HG03108 (cell line): ENCODE measurements at regions not wholly inside any gene's neighbourhood (a gene's known extent, or its start where the extent isn't known, plus 50 kb on each side); places are given as distances from the start of the nearest gene placed in this dataset.
"Not testable (repeated sequence)": the region's sequence is repeated elsewhere in the genome, so short reads cannot be mapped to it uniquely, and the experiment has no call there.

Experiments used
- ATAC-seq: cut with Tn5 transposase; IDR thresholded peaks from one replicate; pipeline ENCODE4 v1.9.1; 2021; ENCODE audit warnings: moderate library complexity; ENCODE audit not compliant: unreplicated experiment

- ATAC-seq = no peak
Measured at GRCh38 chr14:105909046-105909827, 382.9 kb downstream of the TMEM121 start.

GRCh38 chr14:105909828-105910120 is 383.4 kb downstream of the TMEM121 start:
- not testable (repeated sequence) for ATAC-seq

- ATAC-seq = no peak
Measured at GRCh38 chr14:105910426-105910825, 384.0 kb downstream of the TMEM121 start.

GRCh38 chr14:105911006-105911847 is 384.8 kb downstream of the TMEM121 start:
- no peak for ATAC-seq

- ATAC-seq = not testable (repeated sequence)
Measured at GRCh38 chr14:105911848-105912292, 385.5 kb downstream of the TMEM121 start.

GRCh38 chr14:105912641-105913180 is 386.3 kb downstream of the TMEM121 start:
- no peak for ATAC-seq

- ATAC-seq = no peak
Measured at GRCh38 chr14:105913221-105913620, 386.8 kb downstream of the TMEM121 start.

- ATAC-seq = no peak
Measured at GRCh38 chr14:105913861-105914260, 387.5 kb downstream of the TMEM121 start.

- ATAC-seq = not testable (repeated sequence)
Measured at GRCh38 chr14:105914281-105914680, 387.9 kb downstream of the TMEM121 start.

GRCh38 chr14:105914738-105915385 is 388.5 kb downstream of the TMEM121 start:
- no peak for ATAC-seq

- ATAC-seq = not testable (repeated sequence)
Measured at GRCh38 chr14:105915546-105915945, 389.2 kb downstream of the TMEM121 start.

- not testable (repeated sequence) for ATAC-seq
Measured at GRCh38 chr14:105917136-105917932, 391.0 kb downstream of the TMEM121 start.

- no peak for ATAC-seq
Measured at GRCh38 chr14:105917933-105918436, 391.6 kb downstream of the TMEM121 start.

- ATAC-seq = no peak
Measured at GRCh38 chr14:105918496-105919262, 392.3 kb downstream of the TMEM121 start.

- no peak for ATAC-seq
Measured at GRCh38 chr14:105919458-105920150, 393.2 kb downstream of the TMEM121 start.

- not testable (repeated sequence) for ATAC-seq
Measured at GRCh38 chr14:105920151-105920700, 393.8 kb downstream of the TMEM121 start.

- ATAC-seq = not testable (repeated sequence)
Measured at GRCh38 chr14:105920803-105921755, 394.7 kb downstream of the TMEM121 start.
